Dermis microvascular lymphatic vessel endothelial cell (primary cell): ENCODE measurements at regions not wholly inside any gene's neighbourhood (a gene's known extent, or its start where the extent isn't known, plus 50 kb on each side); places are given as distances from the start of the nearest gene placed in this dataset.
A peak's percentile ranks its signal among the peaks of the same experiment; 100 is the strongest.

Experiments used
- DNase-seq, 2 donors: peaks; one replicate each; pipeline versions ENCODE4 v3.0.0 to v3.0.0-alpha.2; 2010; ENCODE audit warnings: low read depth in 2 of 2

DNA sequence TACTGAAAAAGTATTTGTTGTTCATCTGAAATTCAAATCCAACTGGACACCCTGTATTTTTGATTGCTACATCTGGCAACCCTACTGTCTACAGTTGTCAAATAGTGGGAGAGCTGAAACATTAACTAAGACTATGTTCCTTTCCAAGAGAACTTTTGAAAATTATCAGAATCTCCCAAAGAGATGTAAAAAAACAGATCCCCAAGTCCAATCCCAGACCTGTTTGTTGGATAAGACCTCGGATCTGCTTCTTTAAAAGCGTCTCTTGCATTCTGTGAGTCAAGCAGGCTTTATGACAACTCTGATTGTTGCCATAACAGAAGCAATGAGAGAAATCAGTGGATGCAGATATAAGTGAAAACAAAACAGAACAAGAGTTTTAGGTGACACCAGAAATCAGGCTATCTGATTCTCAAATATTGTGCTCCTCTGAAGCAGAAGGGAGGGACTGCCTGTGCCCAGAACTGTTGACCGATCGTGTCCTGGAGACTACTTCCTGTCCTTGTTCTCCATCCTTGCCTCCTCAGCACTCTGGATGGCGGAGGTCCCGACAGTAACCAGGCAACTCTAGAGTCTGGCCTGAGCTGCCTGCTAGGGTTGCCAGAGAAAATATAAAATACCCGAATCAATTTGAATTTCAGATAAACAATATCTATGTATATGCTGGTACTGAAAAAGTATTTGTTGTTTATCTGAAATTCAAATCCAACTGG, 853.8 kb downstream of the MAFB start:
- DNase-seq: no peak

DNA sequence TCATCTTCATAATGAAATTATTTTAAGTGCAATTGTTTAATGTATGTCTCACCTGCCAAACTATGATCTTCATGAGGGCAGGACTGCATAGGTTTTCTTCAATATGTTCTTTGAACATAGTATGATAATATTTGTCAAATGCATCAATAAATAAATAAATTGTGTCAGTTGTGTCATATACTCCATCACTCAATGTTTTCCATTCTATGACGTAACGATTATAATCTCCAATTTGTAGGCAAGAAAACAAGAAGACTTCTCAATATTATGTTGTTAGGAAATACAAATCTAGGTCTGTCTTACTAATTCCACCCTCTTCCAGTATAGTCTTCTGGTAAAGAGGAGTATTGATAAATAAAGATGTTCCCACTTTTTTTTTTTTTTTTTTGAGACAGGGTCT, 858.1 kb downstream of the MAFB start:
- no peak for DNase-seq

DNA sequence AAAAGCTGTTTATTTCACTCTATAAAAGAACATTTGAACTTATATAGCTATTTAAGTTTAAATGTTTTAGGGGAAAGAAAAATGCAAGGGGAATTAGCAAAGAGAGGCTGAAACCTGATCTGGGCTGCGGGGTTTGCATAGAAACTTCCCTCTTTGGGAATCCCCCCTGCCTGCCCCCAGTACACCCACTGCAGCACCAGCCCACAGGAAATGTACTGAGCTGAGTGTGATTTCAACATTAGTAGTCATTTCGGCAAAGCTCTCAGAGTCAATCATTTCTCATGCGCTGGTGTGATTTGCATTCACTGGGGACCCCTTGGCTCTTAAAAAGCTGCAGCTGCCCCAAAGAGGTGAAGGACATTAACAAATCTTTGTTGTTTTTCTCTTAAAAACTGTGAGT, 859.4 kb downstream of the MAFB start:
- no peak for DNase-seq

DNA sequence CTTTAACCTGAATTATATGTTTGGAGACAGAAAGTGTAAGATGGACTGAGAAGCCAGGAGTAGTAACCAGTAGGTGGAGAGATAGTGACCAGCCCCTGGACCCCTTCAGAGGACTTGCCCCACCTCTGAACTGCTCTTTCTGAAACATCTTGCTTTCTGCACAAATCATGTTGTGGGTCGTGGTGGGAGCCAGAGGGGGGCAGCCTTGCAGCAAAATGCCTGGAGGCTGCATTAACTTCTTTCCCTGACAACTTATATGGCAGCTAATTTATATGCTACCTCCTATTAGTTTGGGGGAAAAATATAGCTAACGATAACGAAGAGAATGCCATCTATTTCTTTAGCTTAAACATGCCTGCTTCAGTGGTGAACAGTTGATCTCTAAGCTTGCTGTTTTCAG, 859.8 kb downstream of the MAFB start:
- DNase-seq: no peak

DNA sequence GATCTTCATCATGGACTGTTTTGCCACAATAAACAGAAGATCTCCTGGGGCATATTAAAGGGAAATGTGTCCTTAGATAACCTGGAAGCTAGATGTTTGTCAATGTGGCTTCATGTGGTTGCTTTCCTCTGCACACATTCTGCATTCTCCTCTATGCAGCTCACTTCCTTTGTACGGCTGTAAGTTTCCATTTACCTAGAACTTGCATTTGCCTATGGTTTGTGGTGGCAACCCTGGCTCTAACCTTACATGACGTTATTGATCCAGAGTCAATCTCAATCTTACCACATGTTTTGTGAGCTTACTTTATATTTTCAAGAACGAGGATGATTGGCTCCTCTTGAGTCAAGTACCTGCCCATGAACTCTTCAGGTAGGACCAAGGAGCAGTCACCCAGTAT, 863.1 kb downstream of the MAFB start:
- DNase-seq: peak in 1 of 2 donors; percentile 53

DNA sequence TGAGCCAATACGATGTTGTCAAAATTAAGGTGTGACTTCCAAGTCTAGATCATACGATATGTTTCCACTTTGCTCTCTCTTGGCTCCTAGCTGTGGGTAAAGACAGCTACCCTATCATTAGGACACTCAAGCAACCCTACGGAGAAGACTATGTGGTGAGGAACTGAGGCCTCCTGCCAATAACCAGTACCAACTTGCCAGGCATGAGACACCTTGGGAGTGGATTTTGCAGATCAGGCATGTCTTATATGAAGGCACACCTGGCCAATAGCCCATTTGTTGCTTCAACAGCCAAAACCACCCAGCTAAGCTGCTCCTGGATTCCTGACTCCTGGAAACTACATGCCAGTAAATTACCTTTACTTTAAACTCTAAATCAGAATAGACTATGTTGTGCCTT, 863.4 kb downstream of the DHX35 start:
- no peak for DNase-seq

DNA sequence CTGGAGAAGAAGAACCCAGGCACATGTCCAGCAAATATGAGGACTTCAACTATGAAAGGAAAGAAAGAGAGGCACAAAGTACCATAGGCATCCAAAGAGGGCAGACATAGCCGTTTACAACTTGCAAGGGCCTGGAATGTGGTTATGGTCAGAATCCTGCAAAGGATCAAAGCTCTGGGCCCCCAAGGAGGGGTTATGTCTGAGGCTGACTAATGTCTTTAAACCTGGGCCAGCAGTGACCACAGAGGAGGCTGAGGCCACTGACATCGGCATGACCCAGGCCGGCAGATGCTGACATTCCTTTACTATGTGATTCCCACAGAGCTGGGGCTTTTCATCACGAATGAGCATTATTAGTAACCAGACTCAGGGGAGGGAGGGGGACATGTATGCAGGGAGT, 861.1 kb downstream of the DHX35 start:
- no peak for DNase-seq

DNA sequence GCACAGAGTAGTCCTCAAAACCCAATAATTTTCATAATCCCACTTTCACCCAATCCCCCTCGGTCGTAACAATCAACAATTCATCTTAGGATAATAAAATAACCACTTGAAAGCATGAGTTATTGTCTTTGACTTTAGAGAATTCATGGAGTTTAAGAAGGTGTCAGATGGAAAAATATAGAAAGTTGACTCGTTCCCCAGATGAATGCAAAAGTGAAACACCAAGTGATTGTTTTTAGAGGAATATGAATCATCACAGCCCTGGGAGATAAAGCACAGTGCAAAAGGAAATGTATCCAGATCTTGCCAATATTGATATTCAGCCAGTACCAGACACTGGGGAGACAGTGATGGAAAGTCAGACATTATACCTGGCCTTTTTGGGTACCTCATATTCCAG, 860.5 kb downstream of the DHX35 start:
- DNase-seq: peak in 1 of 2 donors; percentile 47

DNA sequence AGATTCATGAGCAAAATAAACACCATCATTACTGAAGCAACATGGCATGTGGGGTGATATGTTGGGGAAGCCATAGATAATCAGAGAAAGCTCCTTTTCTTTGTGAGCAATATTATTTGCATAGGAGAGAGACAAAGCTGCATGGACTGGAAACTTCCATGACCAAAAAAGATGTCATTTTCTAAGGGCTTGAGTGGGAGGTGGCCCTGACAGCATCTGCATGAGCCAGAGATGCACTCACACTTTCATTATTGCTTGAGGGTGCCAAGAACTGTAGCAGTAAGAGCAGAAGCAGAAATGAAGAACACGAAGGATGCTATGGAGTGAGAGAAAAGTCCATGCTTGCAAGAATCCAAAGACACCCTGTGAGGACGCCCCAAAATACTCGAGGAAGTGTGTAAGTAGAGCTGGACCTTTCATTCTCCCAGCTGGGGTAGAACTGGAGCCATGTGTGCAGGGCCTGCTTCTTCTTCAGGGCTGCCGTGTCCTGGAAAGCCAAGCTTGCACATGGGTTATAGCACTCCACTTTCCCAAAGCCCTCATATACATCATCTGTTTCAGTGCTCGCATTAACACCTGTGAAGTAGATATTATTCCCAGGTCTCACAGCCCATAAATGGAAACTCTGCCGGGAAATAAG, 851.2 kb downstream of the DHX35 start:
- DNase-seq: no peak

DNA sequence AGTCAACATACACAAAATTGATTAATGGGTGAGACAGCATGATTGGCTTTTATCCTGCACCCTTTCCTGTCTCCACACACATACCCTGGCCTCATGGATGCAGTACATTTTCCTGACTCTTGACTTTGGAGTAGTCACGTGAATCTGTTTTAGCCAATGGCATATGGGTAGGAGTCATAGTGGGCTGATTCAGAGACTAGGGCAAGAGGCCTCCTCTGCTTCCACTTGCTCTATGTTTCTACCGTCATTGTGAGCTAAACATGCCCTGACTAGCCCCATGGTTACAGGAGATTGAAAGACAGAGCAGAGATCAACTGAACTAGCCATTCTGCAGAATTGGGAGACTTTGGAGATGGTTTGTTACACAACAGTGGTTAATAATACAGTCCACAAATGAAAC, 850.0 kb downstream of the DHX35 start:
- no peak for DNase-seq

DNA sequence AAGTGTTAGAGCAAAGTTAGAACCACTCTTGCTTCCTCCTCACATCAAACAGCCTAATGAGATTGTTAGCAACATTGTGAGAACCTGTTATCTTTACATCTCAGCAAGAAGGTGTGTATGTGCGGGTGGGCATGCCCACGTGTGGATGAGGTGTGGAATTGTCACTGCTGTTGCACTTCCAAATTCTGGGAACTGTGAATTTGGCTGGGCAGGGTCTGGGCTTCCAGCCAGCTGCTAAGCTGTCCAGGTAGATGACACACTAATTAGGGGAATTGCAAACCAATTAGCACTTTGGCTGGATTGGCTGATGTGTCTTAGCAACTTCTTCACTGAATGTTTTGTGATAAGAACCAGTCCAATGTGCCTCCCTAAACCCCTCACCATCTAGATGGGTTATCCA, 848.2 kb downstream of the DHX35 start:
- no peak for DNase-seq

DNA sequence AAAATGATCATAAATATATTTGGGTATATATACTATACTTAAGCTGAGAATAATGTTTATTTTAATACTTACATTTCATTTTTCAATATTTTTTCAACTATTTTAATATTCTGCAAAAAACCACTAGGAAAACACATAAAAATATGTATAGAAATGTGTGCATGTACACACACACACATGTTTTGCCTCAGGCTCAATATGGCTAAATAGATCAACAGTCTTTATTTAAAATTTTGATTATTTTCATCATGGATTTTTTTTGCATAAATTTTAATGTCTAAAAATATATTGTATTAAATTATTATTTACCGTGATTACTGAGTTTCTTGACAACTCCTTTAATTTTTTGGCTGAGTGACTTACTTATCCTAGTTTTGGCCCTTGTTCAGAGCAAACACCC, 846.5 kb downstream of the DHX35 start:
- no peak for DNase-seq

DNA sequence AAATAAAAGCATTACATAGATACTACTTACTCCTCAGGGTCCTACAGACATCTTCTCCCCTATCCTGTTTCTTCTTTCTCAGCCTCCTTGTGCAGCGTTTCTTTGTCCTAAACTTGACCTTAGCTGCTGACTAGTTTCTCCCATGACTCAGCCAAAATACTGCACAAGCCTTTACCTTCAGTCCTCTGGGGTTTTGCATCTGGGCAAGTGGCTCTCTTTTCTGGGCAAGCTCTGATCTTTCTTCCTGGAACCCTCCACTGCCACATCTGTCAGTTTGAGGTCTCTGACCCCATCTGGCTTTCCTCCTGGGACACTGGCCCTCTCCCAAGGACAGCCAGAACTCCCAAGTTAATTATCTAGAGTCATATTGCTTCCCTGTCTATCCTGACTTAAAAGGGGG, 838.4 kb downstream of the DHX35 start:
- DNase-seq: no peak

DNA sequence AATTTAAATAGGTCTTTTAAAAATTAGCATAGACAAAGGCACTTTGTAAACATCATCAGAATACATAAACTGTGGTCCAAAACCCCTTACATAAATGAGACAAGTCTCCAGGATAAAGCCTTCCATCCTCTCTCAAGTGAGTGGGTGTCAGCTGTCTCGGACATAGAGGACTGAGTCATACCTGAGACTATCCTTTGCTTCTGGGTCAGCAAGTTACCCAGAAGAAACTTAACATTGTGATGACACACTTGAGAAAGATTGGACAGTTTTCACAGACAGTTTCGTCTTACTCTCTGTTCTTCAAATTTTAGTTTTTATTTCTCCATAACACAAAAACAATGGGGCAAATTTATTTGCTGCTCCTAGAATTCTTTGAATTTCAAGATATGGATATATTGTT, 838.0 kb downstream of the DHX35 start:
- no peak for DNase-seq

DNA sequence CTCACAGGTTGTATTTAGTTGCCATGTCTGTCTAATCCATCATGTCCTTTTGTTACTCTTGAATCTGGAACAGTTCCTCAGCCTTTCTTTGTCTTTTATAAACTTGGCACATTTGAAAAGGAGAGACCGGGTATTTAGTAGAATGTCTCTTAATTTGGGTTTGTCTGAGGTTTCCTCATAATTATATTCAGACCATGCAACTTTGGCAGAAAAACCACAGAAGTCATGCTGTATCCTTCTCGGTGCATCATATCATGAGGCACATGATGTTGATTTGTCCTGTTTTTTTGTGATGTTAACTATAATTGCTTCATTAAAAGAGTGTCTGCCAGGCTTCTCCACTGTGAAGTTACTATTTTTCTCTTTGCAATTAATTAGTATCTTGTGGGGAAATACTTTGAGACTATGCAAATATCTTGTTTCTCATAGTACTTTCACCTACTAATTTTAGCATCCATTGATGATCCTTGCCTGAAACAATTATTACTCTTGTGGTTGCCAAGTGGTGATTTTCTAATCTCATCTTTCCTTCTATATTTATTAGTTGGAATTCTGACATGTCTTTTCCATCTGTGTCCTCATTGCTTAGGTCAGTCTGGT, 837.3 kb downstream of the DHX35 start:
- DNase-seq: no peak

DNA sequence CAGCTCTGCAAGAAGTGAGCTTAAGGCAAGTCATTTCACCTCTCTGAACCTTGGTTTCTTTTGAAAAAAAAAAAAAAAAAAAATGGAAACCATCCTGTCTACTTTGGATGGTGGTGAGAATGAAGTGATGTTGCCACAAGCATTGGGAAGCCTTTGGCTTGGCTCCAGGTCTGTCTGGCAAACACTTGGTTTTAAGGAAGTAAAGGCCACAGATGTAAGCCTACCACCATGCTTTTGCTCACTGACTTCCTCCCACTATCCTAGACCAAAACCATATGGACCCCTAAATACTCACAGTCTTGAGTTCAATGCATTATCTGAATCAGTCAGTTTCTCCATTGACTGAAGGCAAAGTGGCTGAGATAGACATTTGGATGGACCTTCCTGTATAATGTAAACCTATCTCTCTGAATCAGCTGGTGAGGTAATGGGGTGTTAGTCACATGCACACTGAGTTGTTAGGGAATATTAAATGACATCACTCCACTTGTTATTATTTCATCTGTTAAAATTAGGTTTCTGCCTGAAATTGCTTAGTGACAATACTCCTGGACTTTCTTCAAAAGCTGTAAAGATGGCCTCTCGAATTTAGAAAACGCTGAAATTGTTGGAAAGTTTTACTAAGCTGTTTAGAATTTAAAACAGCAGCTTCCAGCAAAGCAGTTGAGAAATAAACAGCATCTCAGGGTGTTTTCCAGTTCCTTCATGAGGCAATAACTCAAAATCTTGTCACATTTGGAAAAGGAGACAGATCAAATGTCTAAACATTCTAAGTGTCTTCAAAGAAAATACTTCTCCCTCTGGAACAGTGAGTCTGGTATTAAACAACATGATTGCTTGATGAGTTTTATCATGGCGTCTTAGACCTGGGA, 833.5 kb downstream of the DHX35 start:
- no peak for DNase-seq

DNA sequence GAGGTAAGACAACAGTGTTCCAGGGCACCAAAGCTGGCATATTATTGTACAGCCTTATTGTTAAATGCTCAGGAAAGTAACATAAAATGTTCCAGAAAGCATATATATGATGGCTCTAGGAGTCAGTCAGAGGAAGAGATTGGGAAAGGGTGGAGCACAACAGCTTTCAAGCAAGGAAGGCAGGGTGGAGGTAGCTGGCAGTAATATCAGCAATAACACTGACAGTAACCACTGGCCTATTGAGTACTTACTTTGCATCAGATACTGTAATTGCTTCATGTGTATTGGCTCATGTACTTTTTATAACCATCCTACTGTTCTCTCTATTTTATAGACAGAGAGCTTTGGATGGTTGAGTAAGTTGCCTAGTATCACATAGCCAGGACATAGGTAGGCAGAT, 830.2 kb downstream of the DHX35 start:
- DNase-seq: no peak

DNA sequence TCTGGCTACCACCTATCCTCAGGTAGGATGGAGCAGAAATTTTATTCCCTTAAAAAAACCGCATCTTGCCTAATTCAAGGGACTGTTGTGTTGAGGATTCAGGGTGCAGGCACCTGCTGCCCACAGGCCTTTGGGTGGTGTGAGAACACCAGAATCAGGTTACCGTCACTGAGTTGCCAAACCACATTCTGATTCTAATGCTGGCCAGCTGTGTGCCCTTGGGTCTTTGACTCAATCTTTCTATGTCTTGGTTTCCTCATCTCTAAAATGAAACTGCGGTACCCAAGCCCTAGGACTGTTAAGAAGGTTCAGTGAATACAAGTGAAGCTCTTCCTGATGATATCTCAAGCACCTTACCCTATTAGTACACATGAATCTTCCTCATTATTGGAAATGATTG, 827.3 kb downstream of the DHX35 start:
- no peak for DNase-seq

DNA sequence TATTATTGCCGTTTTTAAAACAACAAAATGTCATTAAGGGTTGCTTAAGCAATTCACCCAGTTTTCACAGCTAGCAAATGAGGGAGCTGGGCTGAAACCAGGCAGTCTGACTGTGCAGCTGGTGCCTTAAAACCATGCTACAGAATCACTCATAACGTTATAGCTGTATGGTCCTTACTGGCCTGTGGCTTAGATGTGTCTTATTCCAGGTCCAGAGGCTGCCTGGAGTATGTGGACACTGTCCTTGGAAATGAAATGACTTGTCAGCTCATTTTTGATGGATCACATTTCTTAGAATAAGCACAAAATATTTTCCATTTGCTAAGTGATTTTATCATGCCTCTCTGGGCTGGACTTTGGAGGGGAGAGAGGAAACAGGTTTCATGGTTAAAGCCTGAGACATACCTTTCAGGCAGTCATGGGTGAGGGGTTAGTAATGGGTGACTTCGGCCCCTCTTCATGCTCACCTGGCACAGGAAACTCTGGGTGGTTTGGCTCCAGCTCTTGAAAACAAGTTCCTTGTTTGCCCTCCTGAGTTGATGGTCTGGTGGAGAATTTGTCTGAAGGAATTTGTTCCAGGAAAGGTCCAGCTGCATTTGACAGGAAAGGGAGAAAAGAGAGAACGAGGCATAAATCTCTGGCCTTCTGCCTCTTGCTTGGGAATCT, 823.2 kb downstream of the DHX35 start:
- no peak for DNase-seq

DNA sequence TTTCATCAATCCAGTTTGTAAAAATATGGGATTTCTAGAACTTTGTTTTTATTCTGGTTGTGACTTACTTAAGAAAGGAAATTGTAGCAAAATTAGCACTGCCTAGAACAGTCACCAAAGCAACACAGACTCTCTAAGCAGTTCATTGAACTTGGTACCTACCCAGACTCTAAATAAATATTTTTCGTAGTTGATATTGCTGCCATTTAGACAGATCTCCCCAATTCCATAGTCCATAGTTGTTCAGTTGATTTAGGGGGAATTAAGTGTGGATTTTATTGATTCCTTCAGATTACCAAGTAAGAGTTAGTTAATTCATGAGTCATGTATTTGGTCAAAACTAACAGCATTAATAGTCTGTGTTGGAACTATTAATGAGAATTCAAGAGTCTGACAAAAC, 822.5 kb downstream of the DHX35 start:
- DNase-seq: no peak

DNA sequence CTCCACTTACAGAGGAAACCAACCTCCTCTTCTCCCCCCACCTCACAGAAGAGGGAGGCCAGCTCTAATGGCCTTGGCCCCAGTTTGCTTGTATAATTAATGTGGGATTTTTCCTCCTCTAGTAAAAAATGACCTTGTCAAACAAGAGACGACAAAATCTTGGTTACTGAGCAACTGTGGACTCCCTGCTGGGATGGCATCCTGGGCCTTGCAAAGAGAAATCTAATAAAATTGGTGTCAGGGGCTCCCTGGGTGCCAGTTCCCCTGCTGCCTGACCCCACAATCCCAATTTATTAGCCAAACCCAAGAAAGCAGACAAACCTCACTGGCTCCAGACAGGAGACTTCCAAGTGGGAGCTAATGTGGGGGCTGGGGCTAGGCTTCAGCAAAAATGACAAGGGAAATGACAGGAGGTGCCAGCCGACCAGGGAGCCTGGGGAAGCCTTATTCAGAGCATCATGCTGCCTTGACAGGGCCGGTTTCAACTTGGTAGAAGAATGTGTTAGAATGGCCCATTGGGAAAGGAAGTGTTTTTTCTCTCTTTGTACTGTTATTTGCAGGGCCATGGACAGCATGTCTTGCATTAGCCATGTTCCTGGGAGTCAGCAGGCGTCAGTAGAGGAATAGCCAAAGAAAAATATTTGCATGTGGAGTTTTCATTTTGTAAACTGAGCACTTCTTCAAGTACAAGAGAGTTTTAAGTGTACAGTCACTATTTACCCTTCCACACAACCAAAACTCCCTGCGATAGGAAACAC, 816.9 kb downstream of the DHX35 start:
- no peak for DNase-seq
